ENCODE measurements at regions not wholly inside any gene's neighbourhood (a gene's known extent, or its start where the extent isn't known, plus 50 kb on each side); places are given as distances from the start of the nearest gene placed in this dataset.
"Not testable (repeated sequence)": the region's sequence is repeated elsewhere in the genome, so short reads cannot be mapped to it uniquely, and the experiment has no call there.

DNA sequence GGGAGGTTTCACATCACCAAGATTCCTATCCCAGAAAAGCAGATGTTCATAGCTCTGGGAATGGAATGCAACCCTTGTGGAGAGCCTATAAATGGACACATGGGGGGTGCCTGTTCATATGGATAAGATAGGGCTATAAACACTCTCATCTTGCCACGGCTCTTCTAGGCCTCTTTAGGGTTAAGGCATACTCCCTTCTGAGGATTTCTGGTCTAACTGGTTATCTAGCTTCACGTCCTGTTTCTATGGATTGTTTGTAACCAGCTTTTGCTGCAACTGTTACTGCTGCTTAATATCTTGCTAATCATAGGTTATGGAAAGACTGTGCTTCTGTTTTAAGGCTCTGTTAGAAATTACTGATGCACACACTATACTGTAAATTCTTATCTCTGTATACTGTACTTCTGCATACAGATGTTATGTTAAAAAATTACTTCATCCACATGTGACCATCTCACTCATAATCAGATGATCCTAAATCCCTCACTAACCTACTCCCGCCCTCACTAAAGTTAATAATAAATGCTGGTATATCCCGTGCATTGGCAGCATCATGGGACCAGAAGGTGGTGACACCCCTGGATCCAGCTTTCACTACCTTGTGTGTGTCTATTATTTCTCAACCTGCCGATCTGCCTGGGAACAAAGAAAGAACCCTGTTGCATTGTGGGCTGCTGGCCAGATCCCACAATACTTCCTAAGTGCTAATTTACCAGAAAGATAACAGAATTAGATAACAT lies 68.7 kb downstream of the PRKAB2 start:
- DNase-seq = not testable (repeated sequence)

- DNase-seq = no peak
These were observed 73.1 kb downstream of the PRKAB2 start for GRCh38 chr1:147099192-147099591.

- not testable (repeated sequence) for DNase-seq
These were observed 73.8 kb downstream of the PRKAB2 start for GRCh38 chr1:147098338-147098973.

GRCh38 chr1:147095691-147096090 lies 76.6 kb downstream of the PRKAB2 start:
- no peak for DNase-seq

- DNase-seq = no peak
These were observed 80.5 kb downstream of the PRKAB2 start for GRCh38 chr1:147091801-147092200.

DNA sequence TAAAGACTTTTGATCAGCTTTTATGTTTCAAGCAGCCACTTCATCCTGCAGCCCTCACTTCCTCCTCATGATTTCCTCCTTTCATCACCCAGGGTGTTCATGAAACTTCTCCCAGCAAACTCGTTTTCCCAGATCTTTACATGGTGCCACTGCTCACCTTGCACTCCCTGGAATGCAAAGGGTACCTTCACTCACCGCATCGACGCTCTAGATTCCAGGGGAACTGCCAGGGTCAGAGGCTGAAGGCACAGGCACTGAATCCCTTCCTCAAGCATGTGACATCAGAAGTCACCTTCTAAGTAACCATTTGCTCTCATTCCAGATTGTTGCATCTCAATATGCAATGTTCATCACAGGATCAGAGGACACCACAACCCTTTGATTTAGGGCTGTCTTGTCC lies 82.8 kb downstream of the PRKAB2 start:
- no peak for DNase-seq

- DNase-seq = no peak
These were observed 86.1 kb downstream of the PRKAB2 start for GRCh38 chr1:147086129-147086528.

- peak; percentile 80 for DNase-seq
These were observed 87.8 kb downstream of the PRKAB2 start for GRCh38 chr1:147084273-147085096.

- DNase-seq = no peak
These were observed 88.4 kb downstream of the PRKAB2 start for GRCh38 chr1:147083919-147084272.

- DNase-seq = no peak
These were observed 91.4 kb downstream of the PRKAB2 start for GRCh38 chr1:147080671-147081394.

DNA sequence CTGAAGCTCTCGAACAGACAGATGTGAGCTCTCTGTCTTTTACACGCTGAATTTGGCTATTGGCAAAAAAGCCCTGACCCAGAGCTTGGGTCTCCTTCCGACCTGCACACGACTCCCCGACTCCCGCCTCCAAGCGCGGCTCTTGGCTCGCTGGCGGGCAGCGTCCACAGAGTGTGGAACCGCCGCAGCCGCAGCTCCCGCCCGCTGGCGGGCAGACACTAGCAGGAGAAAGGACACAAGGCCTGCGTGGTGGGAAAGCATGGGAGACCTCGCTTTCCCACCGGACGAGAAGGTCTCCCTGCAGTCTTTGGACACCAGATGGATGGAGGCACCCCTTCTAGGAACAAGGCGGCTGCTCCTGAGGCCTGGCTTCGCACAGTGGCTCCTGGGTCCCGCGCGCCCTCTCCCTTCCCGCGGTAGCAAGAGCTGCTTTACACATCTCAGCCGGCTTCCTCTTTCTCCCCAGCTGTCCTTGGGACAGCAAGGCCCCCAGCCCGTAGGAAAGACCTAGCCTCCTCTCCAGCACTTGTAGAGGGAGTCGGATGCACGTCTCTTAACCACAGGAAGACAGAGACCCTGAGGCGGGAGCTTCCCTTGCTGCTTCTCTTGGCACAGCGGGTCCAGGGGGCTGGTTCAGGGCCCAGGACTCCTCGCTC lies 92.1 kb downstream of the PRKAB2 start:
- DNase-seq = peak; percentile 9

- DNase-seq = no peak
These were observed 92.8 kb downstream of the PRKAB2 start for GRCh38 chr1:147079400-147080005.

GRCh38 chr1:147078606-147079399 lies 93.5 kb downstream of the PRKAB2 start:
- DNase-seq = no peak

- no peak for DNase-seq
These were observed 94.2 kb downstream of the PRKAB2 start for GRCh38 chr1:147077936-147078605.

GRCh38 chr1:147077523-147077922 lies 94.7 kb downstream of the PRKAB2 start:
- DNase-seq = no peak

DNA sequence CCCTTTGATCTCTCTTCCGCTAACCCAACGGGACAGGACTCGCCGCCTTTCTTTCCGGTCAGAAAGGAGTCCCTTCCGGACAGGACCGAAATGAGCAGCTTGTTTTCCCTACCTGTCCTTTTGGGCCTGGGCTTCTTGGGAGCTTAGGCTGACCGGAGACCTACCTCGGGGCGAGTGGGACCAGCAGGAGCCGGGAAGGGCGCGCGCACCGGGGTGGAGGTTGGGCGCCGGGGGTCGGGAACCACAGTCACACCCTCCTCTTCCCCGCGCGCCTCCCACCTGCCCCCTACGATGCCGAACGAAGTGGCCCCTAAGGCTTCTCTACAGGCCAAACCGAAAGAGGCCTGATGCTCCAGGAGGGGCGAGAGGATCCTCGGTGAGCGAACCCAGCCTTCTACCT lies 95.2 kb downstream of the PRKAB2 start:
- DNase-seq = no peak

DNA sequence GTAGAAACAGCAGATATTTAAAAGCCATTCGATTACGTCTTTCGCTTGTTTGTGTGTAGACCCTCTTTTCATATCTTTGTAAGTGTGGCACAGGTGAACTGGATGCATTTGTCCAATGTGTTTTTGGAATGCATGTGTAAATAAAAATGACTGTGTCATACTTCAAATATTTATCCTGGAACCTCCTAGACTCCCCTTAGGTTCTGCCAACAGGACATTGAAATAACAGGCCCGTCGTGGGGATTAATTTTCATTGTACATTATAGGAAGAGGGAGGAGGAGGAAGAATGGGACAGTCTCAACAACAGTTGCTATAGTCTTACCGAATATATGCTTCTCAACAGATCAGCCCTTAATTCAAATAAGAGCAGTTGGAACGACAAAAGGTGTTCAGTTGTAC lies 95.8 kb downstream of the PRKAB2 start:
- DNase-seq = no peak

DNA sequence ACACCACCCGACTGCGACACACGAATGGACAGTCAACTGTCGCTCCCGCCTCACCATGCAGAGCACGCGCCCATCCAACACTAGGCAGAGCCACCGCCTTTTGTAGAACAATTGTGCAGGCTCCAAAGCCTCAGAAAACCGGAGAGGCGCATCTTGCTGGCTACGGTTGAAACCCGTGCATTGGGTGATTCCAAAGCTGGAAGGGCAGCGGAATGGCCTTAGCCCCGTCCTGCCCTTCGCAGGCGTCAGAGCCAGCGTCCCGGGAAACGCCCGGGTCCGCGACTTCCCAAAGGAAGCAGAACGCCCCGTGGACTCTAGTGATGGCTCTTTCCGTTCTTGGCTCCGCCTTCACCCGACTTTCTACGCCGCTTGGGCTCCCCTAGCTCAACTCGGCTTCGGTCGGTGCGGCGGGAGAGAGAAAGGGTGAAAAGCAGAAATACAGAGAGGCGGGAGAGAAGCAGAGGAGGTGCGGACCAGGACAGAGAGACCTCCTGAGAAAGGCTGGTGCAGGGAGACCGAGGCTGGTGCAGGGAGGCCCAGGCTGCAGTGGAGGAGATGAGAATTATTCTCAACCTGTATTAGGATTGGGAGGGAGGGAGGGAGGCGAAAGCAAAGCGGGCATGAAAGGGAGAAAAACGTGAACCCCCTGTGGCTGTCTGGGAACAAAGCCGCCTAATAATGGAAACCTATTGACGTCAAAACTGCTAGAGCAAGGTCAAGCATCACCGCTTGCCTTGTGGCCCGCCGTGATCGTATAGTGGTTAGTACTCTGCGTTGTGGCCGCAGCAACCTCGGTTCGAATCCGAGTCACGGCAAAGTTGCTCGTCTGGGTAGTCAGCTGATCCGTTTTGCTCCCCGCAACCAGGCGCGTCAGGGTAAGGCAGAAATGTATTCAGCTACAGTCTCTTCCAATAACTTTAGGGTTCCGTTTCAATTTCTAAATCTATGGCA lies 99.5 kb downstream of the PRKAB2 start:
- DNase-seq = peak; percentile 43

- no peak for DNase-seq
These were observed 101.1 kb downstream of the PRKAB2 start for GRCh38 chr1:147071142-147071541.

GRCh38 chr1:147062956-147063355 lies 109.3 kb downstream of the PRKAB2 start:
- no peak for DNase-seq
